Fibroblast of the aortic adventitia (primary cell): ENCODE measurements at regions not wholly inside any gene's neighbourhood (a gene's known extent, or its start where the extent isn't known, plus 50 kb on each side); places are given as distances from the start of the nearest gene placed in this dataset.

ENCODE experiments used
- DNase-seq: peaks from one replicate; pipeline ENCODE4 v3.0.0-alpha.2; 2010; ENCODE audit warnings: low read depth
- H3K4me3 ChIP-seq: 2 replicates; pipeline ENCODE4 v1.5.1; 2011; ENCODE audit warnings: low read depth, mild to moderate bottlenecking, control low read depth, low read length, moderate library complexity
- CTCF ChIP-seq: IDR thresholded peaks from 2 replicates; pipeline ENCODE4 v1.5.1; 2011; ENCODE audit warnings: mild to moderate bottlenecking, low read length, control low read depth, inconsistent platforms; ENCODE audit not compliant: insufficient read depth

- TF ChIP-seq CTCF = no peak
- H3K4me3 ChIP-seq = no peak overlapping the region
- no peak for DNase-seq
Measured at GRCh38 chr7:96784597-96784996, 75.0 kb upstream of the SEM1 start.

- H3K4me3 ChIP-seq = no peak overlapping the region
- DNase-seq = no peak
- TF ChIP-seq CTCF = no peak
Measured at GRCh38 chr7:96786261-96786997, 76.8 kb upstream of the SEM1 start.

- DNase-seq = no peak
- no peak overlapping the region for H3K4me3 ChIP-seq
- TF ChIP-seq CTCF = no peak
Measured at GRCh38 chr7:96786998-96787395, 77.4 kb upstream of the SEM1 start.

- no peak for TF ChIP-seq CTCF
- no peak for DNase-seq
- H3K4me3 ChIP-seq = no peak overlapping the region
Measured at GRCh38 chr7:96789914-96790313, 80.3 kb upstream of the SEM1 start.

GRCh38 chr7:96792115-96792514 lies 82.5 kb upstream of the SEM1 start:
- no peak for DNase-seq
- H3K4me3 ChIP-seq = no peak overlapping the region
- no peak for TF ChIP-seq CTCF

DNA sequence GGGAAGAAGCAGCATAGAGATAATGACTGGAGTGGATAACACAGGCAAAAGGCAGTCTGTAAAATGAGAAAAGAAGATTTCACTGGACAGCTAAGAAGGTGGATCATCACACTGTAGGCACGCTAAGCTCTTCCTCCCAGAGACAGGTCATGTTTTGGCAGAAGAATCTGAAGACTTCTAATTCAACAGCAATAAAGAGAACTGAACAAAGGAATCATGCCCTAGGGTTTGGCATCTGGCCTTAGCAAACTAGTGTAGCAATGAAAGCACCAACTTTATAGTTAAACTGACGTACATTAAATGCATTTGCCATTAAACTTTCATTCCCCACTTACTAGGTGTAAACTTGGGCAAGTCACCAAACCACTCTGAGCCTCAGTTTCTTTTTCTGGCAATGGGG lies 84.4 kb upstream of the SEM1 start:
- DNase-seq = no peak
- no peak overlapping the region for H3K4me3 ChIP-seq
- TF ChIP-seq CTCF = no peak

- no peak for TF ChIP-seq CTCF
- no peak overlapping the region for H3K4me3 ChIP-seq
- no peak for DNase-seq
Measured at GRCh38 chr7:96800122-96800521, 90.5 kb upstream of the SEM1 start.
